Pons (tissue), 1 donor: ENCODE measurements at regions not wholly inside any gene's neighbourhood (a gene's known extent, or its start where the extent isn't known, plus 50 kb on each side); places are given as distances from the start of the nearest gene placed in this dataset.

Experiments used
- DNase-seq: peaks from one replicate; pipeline ENCODE4 v3.0.0-alpha.2; 2016; ENCODE audit warnings: low spot score

DNA sequence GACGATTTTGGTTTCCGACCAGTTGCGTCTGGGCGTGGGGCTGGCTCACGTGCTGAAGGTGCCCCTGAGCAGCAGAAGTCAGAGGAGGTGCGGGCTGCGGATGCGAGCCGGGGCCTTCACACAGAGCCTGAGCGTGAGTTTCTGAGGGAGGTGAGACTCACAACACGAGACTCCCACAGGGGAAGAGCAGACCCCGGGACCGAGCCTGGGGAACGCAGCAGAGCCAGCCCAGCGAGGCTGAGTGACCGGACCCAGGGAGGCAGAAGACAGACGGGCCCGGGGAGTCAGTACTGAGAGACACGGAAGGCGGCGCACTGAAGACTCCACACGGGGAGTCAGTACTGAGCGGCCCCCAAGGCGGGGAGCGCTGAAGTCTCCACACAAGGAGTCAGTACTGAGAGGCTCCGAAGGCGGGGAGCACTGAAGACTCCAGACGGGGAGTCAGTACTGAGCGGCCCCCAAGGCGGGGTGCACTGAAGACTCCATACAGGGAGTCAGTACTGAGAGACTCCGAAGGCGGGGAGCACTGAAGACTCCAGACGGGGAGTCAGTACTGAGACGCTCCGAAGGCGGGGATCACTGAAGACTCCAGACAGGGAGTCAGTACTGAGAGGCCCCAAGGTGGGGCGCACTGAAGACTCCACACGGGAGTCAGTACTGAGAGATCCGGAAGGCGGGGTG lies 77.8 kb downstream of the DLL1 start:
- no peak for DNase-seq

DNA sequence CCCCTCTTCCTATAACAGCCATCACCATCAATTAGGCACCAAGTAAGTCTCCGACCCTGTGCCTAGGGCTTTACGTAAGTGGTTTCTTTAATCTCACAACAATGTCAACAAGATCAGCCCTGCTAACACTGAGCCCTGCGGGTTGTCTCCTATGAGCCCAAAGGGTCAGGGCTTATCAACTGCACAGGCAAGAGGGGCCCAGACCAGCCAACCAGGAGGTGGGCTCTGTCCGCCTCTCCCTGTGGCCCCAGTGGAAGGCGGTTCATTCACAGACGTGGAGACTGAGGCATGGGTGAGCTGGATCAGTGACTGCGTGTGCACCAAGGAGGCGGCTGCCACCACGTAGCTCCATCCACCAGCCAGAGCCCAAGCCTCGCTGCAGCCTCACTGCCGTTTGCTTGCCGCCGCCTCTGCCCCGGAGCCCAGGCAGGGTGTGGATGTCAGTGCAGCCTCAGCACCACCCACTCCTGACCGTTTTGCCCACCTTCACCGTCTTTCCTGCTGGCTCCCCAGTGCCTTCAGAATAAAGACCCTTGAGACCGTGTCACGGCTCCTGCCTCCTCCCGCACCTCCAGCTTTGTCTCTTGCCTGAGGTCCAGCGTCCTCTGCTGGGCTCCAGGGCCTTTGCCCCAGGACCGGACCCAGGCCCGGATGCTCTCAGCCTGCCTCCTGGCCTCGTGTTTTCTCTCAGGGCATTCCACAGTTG lies 78.7 kb downstream of the DLL1 start:
- DNase-seq = no peak

- no peak for DNase-seq
Measured at GRCh38 chr6:170211404-170212025, 79.4 kb downstream of the DLL1 start.

DNA sequence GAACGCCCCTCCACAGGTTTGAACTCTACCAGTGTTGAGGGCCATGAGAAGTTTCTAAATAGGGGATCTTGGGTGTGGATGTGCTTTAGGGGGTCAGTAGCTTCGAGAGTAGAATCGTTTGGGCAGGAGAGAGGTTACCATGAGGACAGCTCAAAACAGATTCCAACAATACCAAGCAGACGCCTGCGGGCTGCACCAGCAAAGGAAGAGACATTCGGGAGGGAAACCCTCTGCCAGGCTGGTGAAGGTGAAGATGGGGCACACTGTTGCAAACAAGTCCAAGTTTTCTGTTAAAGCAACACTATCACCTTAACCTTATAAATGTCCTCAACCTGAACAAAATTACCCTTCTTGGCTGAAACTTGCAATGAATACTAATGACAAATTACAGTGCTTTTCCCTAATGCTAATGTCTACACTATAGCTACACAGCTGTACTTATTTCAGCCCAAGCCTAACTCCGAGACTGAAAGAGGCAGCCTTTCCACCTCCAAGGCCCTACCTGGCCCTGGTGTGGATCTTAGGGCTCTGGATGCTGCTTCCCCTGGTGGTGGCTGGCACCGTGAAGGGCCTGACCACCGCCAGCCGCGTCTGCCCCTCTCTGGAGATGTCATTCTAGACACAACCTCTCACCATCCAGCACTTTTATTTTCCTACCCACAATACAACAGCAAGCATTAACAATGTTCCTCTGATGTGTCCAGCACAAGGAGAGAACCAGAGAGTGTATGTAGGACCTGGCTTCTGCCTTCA lies 80.1 kb downstream of the DLL1 start:
- DNase-seq = no peak

- no peak for DNase-seq
Measured at GRCh38 chr6:170210026-170210390, 80.9 kb downstream of the DLL1 start.

GRCh38 chr6:170209354-170210025 lies 81.4 kb downstream of the DLL1 start:
- no peak for DNase-seq

- DNase-seq = no peak
Measured at GRCh38 chr6:170208651-170209353, 82.1 kb downstream of the DLL1 start.

GRCh38 chr6:170208182-170208601 lies 82.7 kb downstream of the DLL1 start:
- no peak for DNase-seq

GRCh38 chr6:170207586-170208181 lies 83.2 kb downstream of the DLL1 start:
- DNase-seq = no peak

DNA sequence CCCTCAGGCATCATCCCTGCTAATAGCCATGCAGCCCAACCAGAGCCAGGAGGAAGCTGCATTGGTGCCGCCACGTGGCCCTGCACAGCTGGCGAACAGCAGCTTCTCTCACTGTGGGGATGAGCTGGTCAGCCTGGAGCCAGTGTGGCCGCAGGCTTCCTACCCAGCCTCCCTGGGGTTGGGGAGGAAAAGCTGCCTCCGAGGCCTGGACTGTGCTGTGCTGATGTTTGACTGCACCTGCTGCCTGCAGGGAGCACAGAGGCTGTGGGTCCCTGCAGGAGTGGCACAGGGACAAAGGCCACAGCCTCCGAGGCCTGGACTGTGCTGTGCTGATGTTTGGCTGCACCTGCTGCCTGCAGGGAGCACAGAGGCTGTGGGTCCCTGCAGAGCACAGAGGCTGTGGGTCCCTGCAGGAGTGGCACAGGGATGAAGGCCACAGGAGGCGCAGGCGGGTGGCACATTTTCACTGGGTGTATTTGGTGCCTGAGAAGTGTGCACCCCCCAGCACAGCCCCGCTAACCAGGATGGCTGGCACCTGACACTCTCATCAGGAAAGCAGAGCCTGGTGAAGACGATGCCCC lies 83.9 kb downstream of the DLL1 start:
- no peak for DNase-seq

- no peak for DNase-seq
Measured at GRCh38 chr6:170206317-170206621, 84.6 kb downstream of the DLL1 start.

DNA sequence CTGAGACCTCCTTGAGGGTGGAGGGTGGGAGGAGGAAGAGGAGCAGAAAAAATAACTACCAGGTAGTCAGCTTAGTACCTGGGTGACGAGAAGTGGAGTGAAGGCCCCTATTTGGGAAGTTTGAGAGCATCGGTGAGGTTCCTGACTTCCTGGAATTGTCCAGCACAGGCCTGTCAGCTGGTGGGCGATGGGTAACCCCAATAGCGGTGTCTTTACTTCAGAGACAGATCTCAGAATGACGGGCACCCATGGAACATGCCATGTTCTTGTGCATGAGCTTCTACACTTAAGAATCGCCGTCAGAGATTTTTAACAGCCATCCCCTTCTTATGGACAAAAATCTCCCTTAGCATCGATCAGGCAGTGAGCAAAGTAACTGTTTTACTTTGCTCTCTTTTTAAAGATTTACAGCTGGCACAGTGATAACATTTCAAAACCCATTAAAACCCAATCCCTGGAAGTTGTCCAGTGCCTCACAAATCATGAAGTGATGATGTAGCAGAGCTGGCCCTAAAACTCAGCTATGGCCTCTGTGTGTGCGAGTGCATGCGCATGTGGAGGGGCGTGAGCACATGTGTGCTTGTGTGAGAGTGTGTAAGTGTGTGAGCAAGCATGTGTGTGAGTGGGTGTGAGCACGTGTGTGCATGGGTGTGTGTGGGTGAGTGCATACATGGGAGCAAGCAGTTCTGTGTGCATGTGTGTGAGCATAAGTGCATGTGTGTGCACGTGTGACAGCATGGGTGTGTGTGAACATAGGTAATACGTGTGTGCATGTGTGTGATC lies 85.2 kb downstream of the DLL1 start:
- no peak for DNase-seq

DNA sequence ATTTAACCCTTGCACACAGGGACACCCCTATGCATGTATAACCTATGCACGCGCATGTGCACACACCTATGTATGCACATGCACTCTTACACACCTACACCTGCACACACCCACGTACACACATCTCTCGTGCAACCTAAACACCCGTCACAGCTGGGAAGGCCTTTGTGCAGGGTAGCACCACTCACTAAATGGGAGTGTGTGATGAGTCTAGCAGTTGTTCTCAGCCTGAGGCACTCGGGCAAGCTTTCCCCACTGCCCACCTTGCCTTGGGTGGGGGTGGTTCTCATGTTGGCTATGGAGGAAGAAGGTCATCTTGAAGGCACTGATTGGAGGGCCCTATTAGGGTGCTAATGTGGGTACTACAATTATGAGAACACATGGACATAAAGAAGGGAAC lies 85.8 kb downstream of the DLL1 start:
- DNase-seq = no peak

DNA sequence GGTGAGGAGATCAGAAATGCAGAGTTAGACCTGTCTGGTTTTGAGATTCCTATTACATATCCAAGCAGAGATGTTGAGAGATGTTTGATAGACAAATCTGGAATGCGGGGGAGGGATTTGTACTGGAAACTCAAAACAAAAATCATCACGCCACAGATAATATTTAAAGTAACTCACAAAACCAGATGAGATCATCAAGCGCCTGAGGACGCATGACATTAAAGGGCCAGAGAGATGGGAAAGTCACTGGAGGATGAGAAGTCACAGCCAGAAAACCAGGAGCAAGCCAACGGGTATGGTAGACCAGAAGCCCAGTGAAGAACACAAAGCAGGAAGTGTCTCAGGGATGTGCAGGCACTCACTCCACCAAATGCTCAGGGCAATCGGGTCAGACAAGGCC lies 87.7 kb downstream of the DLL1 start:
- DNase-seq = no peak

GRCh38 chr6:170202416-170203135 lies 88.3 kb downstream of the DLL1 start:
- DNase-seq = no peak

- DNase-seq = no peak
Measured at GRCh38 chr6:170201361-170201760, 89.5 kb downstream of the DLL1 start.

- no peak for DNase-seq
Measured at GRCh38 chr6:170200458-170200891, 90.4 kb downstream of the DLL1 start.

- no peak for DNase-seq
Measured at GRCh38 chr6:170199716-170200115, 91.2 kb downstream of the DLL1 start.

DNA sequence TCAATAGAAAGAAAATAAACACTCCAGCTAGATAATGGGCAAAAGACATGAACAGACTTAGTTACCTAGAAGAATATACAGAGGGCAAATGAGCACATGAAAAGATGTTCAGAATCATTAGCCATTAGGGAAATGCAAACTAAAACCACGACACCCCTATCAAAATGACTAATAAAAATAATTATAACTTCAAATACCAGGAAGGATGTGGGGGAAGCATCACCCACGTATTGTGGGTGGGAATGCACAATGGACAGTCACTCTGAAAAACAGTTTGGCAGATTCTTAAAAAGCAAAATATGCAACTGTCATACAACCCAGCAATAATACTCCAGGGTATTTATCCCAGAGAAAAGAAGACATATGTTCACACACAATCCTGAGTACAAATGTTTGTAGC lies 92.6 kb downstream of the DLL1 start:
- DNase-seq = no peak
